ENCODE measurements at regions not wholly inside any gene's neighbourhood (a gene's known extent, or its start where the extent isn't known, plus 50 kb on each side); places are given as distances from the start of the nearest gene placed in this dataset.

- TF ChIP-seq EZH2phosphoT487 (IDR thresholded peaks at IDR 0.05; ENCODE audit: insufficient read depth, low read depth), result no peak
- no peak for TF ChIP-seq EZH2 (IDR thresholded peaks at IDR 0.05; ENCODE audit: insufficient read depth, poor library complexity, severe bottlenecking)
These were observed 67.3 kb upstream of the SHH start for GRCh38 chr7:155879592-155879991.

All from GM23248 (cell line).